KBM-7 (cell line): ENCODE measurements at regions not wholly inside any gene's neighbourhood (a gene's known extent, or its start where the extent isn't known, plus 50 kb on each side); places are given as distances from the start of the nearest gene placed in this dataset.

Experiments
- DNase-seq: peaks from one replicate; pipeline ENCODE4 v3.0.0-alpha.2; 2015
- in situ Hi-C: fragments of 300-500 bp; cut with MboI; formaldehyde crosslinking; loops from 2 replicates; pipeline ENCODE4 v1.14.3; 2020; ENCODE audit warnings: low sequenced_read_pairs, low pct_unique_long_range_greater_than_20kb, mixed read lengths

GRCh38 chr18:42183746-42184145 lies 228.7 kb downstream of the PIK3C3 start:
- DNase-seq: no peak
- in situ Hi-C loops: no loop called here

GRCh38 chr18:42184685-42185477 lies 229.8 kb downstream of the PIK3C3 start:
- in situ Hi-C loops: no loop called here
- DNase-seq: peak; percentile 43

GRCh38 chr18:42185486-42185885 lies 230.5 kb downstream of the PIK3C3 start:
- DNase-seq: no peak
- in situ Hi-C loops: no loop called here

- in situ Hi-C loops: no loop called here
- no peak for DNase-seq
These were observed 232.8 kb downstream of the PIK3C3 start for GRCh38 chr18:42187611-42188380.

- in situ Hi-C loops: no loop called here
- DNase-seq: no peak
These were observed 235.6 kb downstream of the PIK3C3 start for GRCh38 chr18:42190643-42191042.

GRCh38 chr18:42192251-42193248 lies 237.5 kb downstream of the PIK3C3 start:
- no peak for DNase-seq
- in situ Hi-C loops: no loop called here

- in situ Hi-C loops: no loop called here
- no peak for DNase-seq
These were observed 241.6 kb downstream of the PIK3C3 start for GRCh38 chr18:42196651-42197050.

- no peak for DNase-seq
- in situ Hi-C loops: no loop called here
These were observed 246.1 kb downstream of the PIK3C3 start for GRCh38 chr18:42201137-42201536.

GRCh38 chr18:42211201-42211600 lies 256.2 kb downstream of the PIK3C3 start:
- in situ Hi-C loops: no loop called here
- no peak for DNase-seq

GRCh38 chr18:42222557-42222956 lies 267.5 kb downstream of the PIK3C3 start:
- DNase-seq: no peak
- in situ Hi-C loops: no loop called here

GRCh38 chr18:42228581-42228980 lies 273.5 kb downstream of the PIK3C3 start:
- no peak for DNase-seq
- in situ Hi-C loops: no loop called here

GRCh38 chr18:42229211-42230210 lies 274.5 kb downstream of the PIK3C3 start:
- DNase-seq: no peak

GRCh38 chr18:42230636-42231035 lies 275.6 kb downstream of the PIK3C3 start:
- in situ Hi-C loops: no loop called here
- no peak for DNase-seq

More at GRCh38 chr18:42229211-42230210, 274.5 kb downstream of the PIK3C3 start:
- in situ Hi-C loops: no loop called here

GRCh38 chr18:42231284-42231683 lies 276.2 kb downstream of the PIK3C3 start:
- DNase-seq: no peak
- in situ Hi-C loops: no loop called here

- in situ Hi-C loops: no loop called here
- no peak for DNase-seq
These were observed 276.8 kb downstream of the PIK3C3 start for GRCh38 chr18:42231796-42232195.

- in situ Hi-C loops: no loop called here
- no peak for DNase-seq
These were observed 278.9 kb downstream of the PIK3C3 start for GRCh38 chr18:42233908-42234307.

GRCh38 chr18:42242758-42243157 lies 287.7 kb downstream of the PIK3C3 start:
- DNase-seq: no peak
- in situ Hi-C loops: no loop called here

- in situ Hi-C loops: no loop called here
- DNase-seq: no peak
These were observed 290.1 kb downstream of the PIK3C3 start for GRCh38 chr18:42245137-42245536.
